K562 (cell line): ENCODE measurements at regions not wholly inside any gene's neighbourhood (a gene's known extent, or its start where the extent isn't known, plus 50 kb on each side); places are given as distances from the start of the nearest gene placed in this dataset.

Source experiments
- ATAC-seq: fragments of 200-7000 bp; cut with Tn5 transposase; 3 replicates; pipeline ENCODE4 v1.9.1; 2020; ENCODE audit warnings: moderate library complexity
- BruUV-seq: library from RNA; stranded (reverse); fragments of 400-500 nt; replicated peaks from 2 replicates; lab custom pipeline; 2021; lab: Mats Ljungman, UMichigan
- CTCF ChIA-PET: fragments of 300-600 bp; formaldehyde crosslinking; extraction: SDS; loops from one replicate; lab custom pipeline; 2021; ENCODE audit warnings: low intra/inter-chr PET ratio; lab: Yijun Ruan, JAX
- POLR2A ChIA-PET: fragments of 300-600, 350-650 bp; sonication (Branson Sonifier 250); formaldehyde crosslinking; extraction: SDS; loops from one replicate; lab custom pipeline; 2021; ENCODE audit warnings: antibody characterized with exemption, inconsistent platforms; lab: Yijun Ruan, JAX
- DNase-seq, 4 experiments: peaks; one replicate each; pipeline versions ENCODE4 v3.0.0 to v3.0.0-alpha.2; 2011 to 2018; ENCODE audit warnings: low spot score in 3 of 4, mixed read lengths in 3 of 4; ENCODE audit errors: extremely low read depth in 1 of 4
- FAIRE-seq: peaks from 2 replicates; lab custom pipeline; 2011; peaks lifted over from hg19 to GRCh38; lab: Jason Lieb, UNC
- H2AFZ ChIP-seq: 2 replicates; pipeline ENCODE4 v1.6.0; 2011; ENCODE audit warnings: low read depth, low read length, control low read depth, inconsistent platforms
- H3K27ac ChIP-seq: fragments of 200-600 bp; 3 replicates; pipeline ENCODE4 v1.8.0; 2011; ENCODE audit warnings: low read depth, mild to moderate bottlenecking, control low read depth, inconsistent platforms, low read length, moderate library complexity, mixed read lengths; ENCODE audit errors: extremely low read depth
- H3K27me3 ChIP-seq, 2 experiments: fragments of 300-600 bp in 1 of 2; 2 replicates in 1 of 2; 3 replicates in 1 of 2; pipeline versions ENCODE4 v1.6.0 to v1.8.0; 2011; ENCODE audit warnings: inconsistent platforms in 2 of 2, low read length in 2 of 2, mild to moderate bottlenecking in 1 of 2, mixed read lengths in 1 of 2, moderate library complexity in 1 of 2; ENCODE audit not compliant: control insufficient read depth in 2 of 2, insufficient read depth in 2 of 2
- H3K36me3 ChIP-seq: fragments of 300-600 bp; 3 replicates; pipeline ENCODE4 v1.8.0; 2011; ENCODE audit warnings: mild to moderate bottlenecking, low read length, inconsistent platforms; ENCODE audit not compliant: control insufficient read depth, insufficient read depth
- H3K4me1 ChIP-seq, 2 experiments: fragments of 200-600 bp in 1 of 2; replicated peaks in 1 of 2; 2 replicates in 1 of 2; 3 replicates in 1 of 2; pipeline versions ENCODE4 v1.5.1 to v1.8.0; 2011; ENCODE audit warnings: inconsistent platforms in 2 of 2, low read length in 2 of 2, mild to moderate bottlenecking in 1 of 2, mixed read lengths in 1 of 2, moderate library complexity in 1 of 2; ENCODE audit not compliant: control insufficient read depth in 2 of 2, insufficient read depth in 2 of 2
- H3K4me2 ChIP-seq: 2 replicates; pipeline ENCODE4 v1.6.1; 2011; ENCODE audit warnings: low read length, control low read depth, inconsistent platforms, mixed read lengths; ENCODE audit not compliant: insufficient read depth
- H3K4me3 ChIP-seq: fragments of 200-600 bp; sonication (generic), shearing (Covaris generic); 2 replicates; pipeline ENCODE4 v1.5.1; 2016; ENCODE audit warnings: control low read depth, inconsistent platforms
- H3K79me2 ChIP-seq: fragments of 200-600 bp; 3 replicates; pipeline ENCODE4 v1.8.0; 2011; ENCODE audit warnings: low read length, inconsistent platforms; ENCODE audit not compliant: control insufficient read depth, insufficient read depth
- H3K9ac ChIP-seq, 2 experiments: 2 replicates each; pipeline versions ENCODE4 v1.6.0 to v1.6.1; 2011; ENCODE audit warnings: low read depth in 2 of 2, low read length in 2 of 2, control low read depth in 1 of 2, inconsistent platforms in 1 of 2, mild to moderate bottlenecking in 1 of 2, mixed read lengths in 1 of 2; ENCODE audit not compliant: insufficient read depth in 1 of 2
- H3K9me1 ChIP-seq: one replicate; pipeline ENCODE4 v1.6.0; 2011; ENCODE audit warnings: inconsistent platforms, mild to moderate bottlenecking, low read length, moderate library complexity; ENCODE audit not compliant: control insufficient read depth, insufficient read depth
- H3K9me3 ChIP-seq: replicated peaks from 2 replicates; pipeline ENCODE4 v1.5.1; 2011; ENCODE audit warnings: low read depth, low read length, inconsistent platforms; ENCODE audit not compliant: control insufficient read depth, insufficient read depth
- H4K20me1 ChIP-seq: replicated peaks from 2 replicates; pipeline ENCODE4 v1.6.1; 2011; ENCODE audit warnings: low read length, inconsistent platforms, mixed read lengths; ENCODE audit not compliant: control insufficient read depth, insufficient read depth
- CEBPB ChIP-seq: fragments of 450-650 bp; IDR thresholded peaks from 2 replicates; pipeline ENCODE4 v1.6.1; 2016; ENCODE audit warnings: missing genetic modification characterization, missing compliant biosample characterization
- HCFC1 ChIP-seq: IDR thresholded peaks from 2 replicates; pipeline ENCODE4 v1.6.1; 2012; ENCODE audit warnings: low read depth, low read length, improper control_type of control experiment
- KAT2B ChIP-seq: IDR thresholded peaks from one replicate; pipeline ENCODE4 v1.6.1; 2012; ENCODE audit warnings: low read depth, mild to moderate bottlenecking, control low read depth, inconsistent platforms, low read length, moderate library complexity
- MYBL2 ChIP-seq, 2 experiments: fragments of 450-650 bp in 1 of 2; sonication (generic) in 1 of 2; formaldehyde crosslinking in 1 of 2; IDR thresholded peaks; 2 replicates each; pipeline versions ENCODE4 v1.6.1 to v1.8.1; 2017 to 2022; ENCODE audit warnings: borderline replicate concordance in 1 of 2, inconsistent platforms in 1 of 2, low read depth in 1 of 2, mild to moderate bottlenecking in 1 of 2, missing genetic modification reagents in 1 of 2, moderate library complexity in 1 of 2
- SMARCC2 ChIP-seq: fragments of 450-650 bp; IDR thresholded peaks from 2 replicates; pipeline ENCODE4 v1.6.1; 2017; ENCODE audit warnings: antibody characterized with exemption, moderate library complexity, mild to moderate bottlenecking, low read depth
- SNIP1 ChIP-seq: fragments of 450-650 bp; IDR thresholded peaks from 2 replicates; pipeline ENCODE4 v1.7.1; 2017; ENCODE audit warnings: low read depth, mild to moderate bottlenecking
- TCFL5 ChIP-seq: fragments of 250-450 bp; sonication (Bioruptor Pico); conservative IDR thresholded peaks from 2 replicates; pipeline ENCODE4 v1.6.1; 2021; ENCODE audit warnings: mild to moderate bottlenecking, moderate library complexity, matching md5 sums
- ZNF121 ChIP-seq: sonication (generic); formaldehyde crosslinking; conservative IDR thresholded peaks from 2 replicates; pipeline ENCODE4 v1.8.0; 2022; ENCODE audit warnings: missing genetic modification reagents
- ZNF146 ChIP-seq: IDR thresholded peaks from one replicate; pipeline ENCODE4 v1.6.1; 2018; ENCODE audit warnings: missing compliant biosample characterization; ENCODE audit not compliant: unreplicated experiment
- ZNF263 ChIP-seq: sonication (generic); formaldehyde crosslinking; IDR thresholded peaks from 2 replicates; pipeline ENCODE4 v1.8.0; 2022; ENCODE audit warnings: mild to moderate bottlenecking, missing genetic modification reagents, borderline replicate concordance
- ZNF717 ChIP-seq: fragments of 250-450 bp; sonication (Bioruptor Pico); IDR thresholded peaks from 2 replicates; pipeline ENCODE4 v1.5.0; 2021
- WGBS: fragments of 100-300 bp; shearing (Covaris generic); methylation state at CpG from one replicate; pipeline ENCODE4 v1.1.6; 2016; ENCODE audit warnings: low coverage, mixed read lengths; ENCODE audit not compliant: insufficient coverage; ENCODE audit errors: missing lambda C conversion rate; 5-methylcytosine and 5-hydroxymethylcytosine counted together
- in situ Hi-C: fragments of 300-500 bp; cut with MboI; formaldehyde crosslinking; loops from 4 replicates; pipeline ENCODE4 v1.15.0; 2018; ENCODE audit warnings: inconsistent platforms, mixed read lengths
- intact Hi-C: fragments of 100-400 bp; cut with micrococcal nuclease; formaldehyde crosslinking; loops from 2 replicates; pipeline ENCODE4 v1.14.2; 2022
- TF ChIP-seq, protein P1 (sequence below): fragments of 250-450 bp; sonication (Bioruptor Pico); IDR thresholded peaks from 2 replicates; pipeline ENCODE4 v1.5.1; 2021; ENCODE audit warnings: mild to moderate bottlenecking
- TF ChIP-seq, protein P2 (sequence below): fragments of 200-800 bp; sonication (Bioruptor generic); IDR thresholded peaks from 2 replicates; pipeline ENCODE4 v1.6.1; 2017; ENCODE audit warnings: missing genetic modification characterization, missing compliant biosample characterization

DNA sequence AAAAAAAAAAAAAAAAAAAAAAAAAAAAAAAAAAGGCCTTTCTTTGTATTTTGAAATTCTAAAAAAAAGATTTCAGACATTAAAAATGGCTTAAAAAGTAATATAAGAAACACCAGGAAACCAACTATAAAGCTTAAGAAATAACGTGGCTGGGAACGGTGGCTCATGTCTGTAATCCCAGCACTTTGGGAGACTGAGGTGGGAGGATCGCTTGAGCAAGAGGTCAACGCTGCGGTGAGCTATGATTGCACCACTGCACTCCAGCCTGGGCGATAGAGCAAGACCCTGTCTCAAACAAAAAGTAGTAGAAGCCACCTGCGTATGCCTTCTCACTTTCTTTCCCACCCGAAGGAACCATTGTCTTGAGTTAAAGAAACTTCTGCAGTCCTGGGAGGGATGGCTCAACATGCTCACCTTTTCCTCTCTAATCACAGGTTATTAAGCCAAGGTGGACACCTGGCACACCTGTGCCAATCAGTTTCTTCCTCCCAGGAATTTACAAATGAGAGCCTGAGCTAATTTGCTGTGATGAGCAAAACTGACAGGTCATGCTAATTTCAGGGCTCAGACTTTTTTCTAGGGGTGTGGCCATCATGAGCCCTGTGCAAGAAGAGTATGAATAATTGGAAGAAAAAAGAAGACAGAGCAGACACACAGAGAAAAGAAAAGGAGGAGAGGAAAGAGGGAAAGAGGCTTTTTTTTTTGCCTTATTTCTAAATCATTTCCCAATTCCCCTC is 72.0 kb upstream of the PARD3 start:
- TF ChIP-seq HCFC1 (no peak), CEBPB (tag) (0 out of 2 replicates have a peak, but pooled peaks have one; percentile 21), TCFL5 (CRISPR knock-in tag) (no peak)
- WGBS = 1% methylated on average over 8 of the region's 8 CpGs
- no peak for FAIRE-seq

DNA sequence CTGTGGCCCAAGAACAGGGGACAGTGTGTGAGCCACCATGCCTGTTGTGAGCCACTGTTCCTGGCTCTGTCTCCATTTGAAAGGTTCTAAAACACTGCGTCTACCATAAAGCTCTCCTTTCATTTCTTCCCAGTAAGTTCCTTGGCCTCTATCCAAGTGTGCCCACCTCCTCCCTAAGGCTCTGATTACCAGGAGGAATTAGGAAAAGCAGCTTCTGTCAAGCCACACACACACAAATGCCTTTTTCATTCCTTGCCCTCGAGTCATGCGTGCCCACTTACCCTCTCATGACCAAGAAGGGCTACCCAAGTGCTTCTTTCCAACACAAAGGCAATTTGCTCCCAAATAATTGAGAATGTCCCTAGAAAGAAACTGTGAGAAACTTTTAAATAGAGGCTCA is 70.8 kb upstream of the PARD3 start:
- H4K20me1 ChIP-seq = no peaks in the 10 kb centered on the region
- H3K27me3 ChIP-seq = peaks cover 4 to 25% of the 10 kb centered on the region in 2 experiments; a peak in 4 of 5 replicates
- BruUV-seq = no TSS peak
- no peak overlapping the region for H2AFZ ChIP-seq
- no peaks in the 10 kb centered on the region for H3K9me1 ChIP-seq
- no peak overlapping the region for H3K9ac ChIP-seq
- DNase-seq (no peak), ATAC-seq (no peak), FAIRE-seq (no peak)
- 0% methylated on average over 3 of the region's 3 CpGs for WGBS
- no peak overlapping the region for H3K4me3 ChIP-seq
- ChIA-PET CTCF (no interaction called here), POLR2A (interaction anchor here (1.7 kb wide), 1 partner anchor 15 kb away, joined by 5 read pairs; no protein-coding TSS in a partner anchor)
- no peaks in the 10 kb centered on the region for H3K36me3 ChIP-seq
- intact Hi-C loops (no loop called here), in situ Hi-C loops (no loop called here)
- H3K4me2 ChIP-seq = no peak overlapping the region
- H3K27ac ChIP-seq = no peak overlapping the region
- H3K4me1 ChIP-seq = no peaks in the 10 kb centered on the region
- H3K79me2 ChIP-seq = no peaks in the 10 kb centered on the region
- H3K9me3 ChIP-seq = no peaks in the 10 kb centered on the region
- TF ChIP-seq, protein P1, sequence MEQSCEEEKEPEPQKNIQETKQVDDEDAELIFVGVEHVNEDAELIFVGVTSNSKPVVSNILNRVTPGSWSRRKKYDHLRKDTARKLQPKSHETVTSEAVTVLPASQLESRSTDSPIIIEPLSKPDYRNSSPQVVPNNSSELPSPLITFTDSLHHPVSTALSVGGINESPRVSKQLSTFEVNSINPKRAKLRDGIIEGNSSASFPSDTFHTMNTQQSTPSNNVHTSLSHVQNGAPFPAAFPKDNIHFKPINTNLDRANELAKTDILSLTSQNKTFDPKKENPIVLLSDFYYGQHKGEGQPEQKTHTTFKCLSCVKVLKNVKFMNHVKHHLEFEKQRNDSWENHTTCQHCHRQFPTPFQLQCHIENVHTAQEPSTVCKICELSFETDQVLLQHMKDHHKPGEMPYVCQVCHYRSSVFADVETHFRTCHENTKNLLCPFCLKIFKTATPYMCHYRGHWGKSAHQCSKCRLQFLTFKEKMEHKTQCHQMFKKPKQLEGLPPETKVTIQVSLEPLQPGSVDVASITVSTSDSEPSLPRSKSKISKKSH (CRISPR knock-in tag) = no peak
- TF ChIP-seq, protein P2, sequence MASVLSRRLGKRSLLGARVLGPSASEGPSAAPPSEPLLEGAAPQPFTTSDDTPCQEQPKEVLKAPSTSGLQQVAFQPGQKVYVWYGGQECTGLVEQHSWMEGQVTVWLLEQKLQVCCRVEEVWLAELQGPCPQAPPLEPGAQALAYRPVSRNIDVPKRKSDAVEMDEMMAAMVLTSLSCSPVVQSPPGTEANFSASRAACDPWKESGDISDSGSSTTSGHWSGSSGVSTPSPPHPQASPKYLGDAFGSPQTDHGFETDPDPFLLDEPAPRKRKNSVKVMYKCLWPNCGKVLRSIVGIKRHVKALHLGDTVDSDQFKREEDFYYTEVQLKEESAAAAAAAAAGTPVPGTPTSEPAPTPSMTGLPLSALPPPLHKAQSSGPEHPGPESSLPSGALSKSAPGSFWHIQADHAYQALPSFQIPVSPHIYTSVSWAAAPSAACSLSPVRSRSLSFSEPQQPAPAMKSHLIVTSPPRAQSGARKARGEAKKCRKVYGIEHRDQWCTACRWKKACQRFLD (CRISPR knock-in tag) = no peak
- no peak for TF ChIP-seq ZNF121 (CRISPR knock-in tag)
- no peak for TF ChIP-seq SMARCC2
- TF ChIP-seq ZNF263 = no peak
- no peak for TF ChIP-seq SNIP1
- TF ChIP-seq ZNF717 (CRISPR knock-in tag) = no peak
- no peak for TF ChIP-seq MYBL2 (IDR thresholded peaks at IDR 0.05; ENCODE audit: low read depth)
- TF ChIP-seq MYBL2 (CRISPR knock-in tag; IDR thresholded peaks at IDR 0.05; ENCODE audit: borderline replicate concordance) = no peak
- no peak for TF ChIP-seq ZNF146 (CRISPR knock-in tag)
- no peak for TF ChIP-seq KAT2B

More for the DNA sequence above, 72.0 kb upstream of the PARD3 start:
- in situ Hi-C loops = no loop called here
- POLR2A ChIA-PET = no interaction called here
- CTCF ChIA-PET = no interaction called here
- H3K4me3 ChIP-seq = no peak overlapping the region
- H3K4me1 ChIP-seq = no peaks in the 10 kb centered on the region
- BruUV-seq = no TSS peak
- H3K36me3 ChIP-seq = no peaks in the 10 kb centered on the region
- H3K9me1 ChIP-seq = no peaks in the 10 kb centered on the region
- intact Hi-C loops = no loop called here
- H3K79me2 ChIP-seq = no peaks in the 10 kb centered on the region
- H4K20me1 ChIP-seq = no peaks in the 10 kb centered on the region
- DNase-seq = no peak
- H3K9me3 ChIP-seq = no peaks in the 10 kb centered on the region
- H3K4me2 ChIP-seq = no peak overlapping the region
- no peak overlapping the region for H2AFZ ChIP-seq
- H3K27me3 ChIP-seq = peaks cover 4 to 25% of the 10 kb centered on the region in 2 experiments; a peak in 4 of 5 replicates
- ATAC-seq = no peak
- no peak overlapping the region for H3K27ac ChIP-seq
- H3K9ac ChIP-seq = no peak overlapping the region
